Tibial nerve (tissue), 4 donors: ENCODE measurements at regions not wholly inside any gene's neighbourhood (a gene's known extent, or its start where the extent isn't known, plus 50 kb on each side); places are given as distances from the start of the nearest gene placed in this dataset.

Experiments
- CTCF ChIP-seq, 5 experiments: fragments of 200-600 bp in 3 of 5; fragments of 450-650 bp in 2 of 5; sonication (generic) in 3 of 5; IDR thresholded peaks; one replicate each; pipeline ENCODE4 v1.5.1; 2016 to 2019; ENCODE audit warnings: antibody characterized with exemption in 5 of 5, mild to moderate bottlenecking in 3 of 5, moderate library complexity in 2 of 5
- EP300 ChIP-seq, 2 donors: sonication (generic); formaldehyde crosslinking; IDR thresholded peaks; one replicate each; pipeline ENCODE4 v1.6.1; 2017; ENCODE audit warnings: antibody characterized with exemption in 2 of 2, mild to moderate bottlenecking in 1 of 2
- POLR2A ChIP-seq, 2 donors: fragments of 450-650 bp; IDR thresholded peaks; one replicate each; pipeline ENCODE4 v1.6.1; 2017; ENCODE audit warnings: antibody characterized with exemption in 2 of 2, mild to moderate bottlenecking in 2 of 2, moderate library complexity in 2 of 2

DNA sequence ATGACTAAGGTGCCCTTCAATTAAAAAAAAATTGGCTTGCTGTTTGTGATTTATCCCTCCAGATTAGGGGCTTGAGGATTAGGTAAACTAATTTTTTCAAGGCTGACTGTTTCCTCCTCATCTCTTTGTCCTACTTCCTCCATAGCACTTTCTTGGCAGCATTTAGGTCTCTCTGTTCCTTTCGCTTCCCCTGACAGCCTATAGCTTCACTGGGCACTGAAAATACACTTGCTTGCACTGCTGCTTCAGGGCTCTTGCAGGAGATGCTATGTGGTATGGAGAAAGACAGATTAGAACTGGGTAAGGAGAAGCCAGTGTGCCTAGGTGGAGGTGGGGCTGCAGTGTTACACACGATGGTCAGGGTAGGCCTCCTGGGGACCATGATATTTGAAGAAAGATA is 112.3 kb upstream of the SFRP2 start:
- TF ChIP-seq CTCF (IDR thresholded peaks at IDR 0.05) (no peak), EP300 (IDR thresholded peaks at IDR 0.05) (no peak), POLR2A (IDR thresholded peaks at IDR 0.05) (no peak)
